ENCODE measurements at regions not wholly inside any gene's neighbourhood (a gene's known extent, or its start where the extent isn't known, plus 50 kb on each side); places are given as distances from the start of the nearest gene placed in this dataset.

- DNase-seq (ENCODE audit: low read depth in 2 of 2): no peak
Measured at GRCh38 chr15:98554272-98555172, 93.8 kb upstream of the IGF1R start.

DNA sequence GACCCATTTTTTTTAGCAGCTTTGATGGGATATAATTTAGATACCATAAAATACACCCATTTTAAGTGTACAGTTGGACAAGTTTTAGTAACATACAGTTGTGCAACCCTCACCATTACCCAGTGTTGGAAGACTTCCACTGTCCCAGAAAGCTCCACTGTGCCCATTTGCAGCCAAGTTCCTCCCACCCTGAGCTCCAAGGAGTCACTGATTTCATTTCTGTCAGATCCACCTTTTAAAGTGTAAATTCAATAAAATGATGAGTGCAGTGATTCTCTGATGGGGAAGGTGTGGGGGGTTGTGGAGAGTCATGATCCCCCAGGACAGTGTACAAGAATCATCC is 93.2 kb upstream of the IGF1R start:
- no peak for DNase-seq (ENCODE audit: low read depth in 2 of 2)

GRCh38 chr15:98556321-98556720 is 92.0 kb upstream of the IGF1R start:
- no peak for DNase-seq (ENCODE audit: low read depth in 2 of 2)

GRCh38 chr15:98560338-98560737 is 88.0 kb upstream of the IGF1R start:
- DNase-seq (ENCODE audit: low read depth in 2 of 2): no peak

DNA sequence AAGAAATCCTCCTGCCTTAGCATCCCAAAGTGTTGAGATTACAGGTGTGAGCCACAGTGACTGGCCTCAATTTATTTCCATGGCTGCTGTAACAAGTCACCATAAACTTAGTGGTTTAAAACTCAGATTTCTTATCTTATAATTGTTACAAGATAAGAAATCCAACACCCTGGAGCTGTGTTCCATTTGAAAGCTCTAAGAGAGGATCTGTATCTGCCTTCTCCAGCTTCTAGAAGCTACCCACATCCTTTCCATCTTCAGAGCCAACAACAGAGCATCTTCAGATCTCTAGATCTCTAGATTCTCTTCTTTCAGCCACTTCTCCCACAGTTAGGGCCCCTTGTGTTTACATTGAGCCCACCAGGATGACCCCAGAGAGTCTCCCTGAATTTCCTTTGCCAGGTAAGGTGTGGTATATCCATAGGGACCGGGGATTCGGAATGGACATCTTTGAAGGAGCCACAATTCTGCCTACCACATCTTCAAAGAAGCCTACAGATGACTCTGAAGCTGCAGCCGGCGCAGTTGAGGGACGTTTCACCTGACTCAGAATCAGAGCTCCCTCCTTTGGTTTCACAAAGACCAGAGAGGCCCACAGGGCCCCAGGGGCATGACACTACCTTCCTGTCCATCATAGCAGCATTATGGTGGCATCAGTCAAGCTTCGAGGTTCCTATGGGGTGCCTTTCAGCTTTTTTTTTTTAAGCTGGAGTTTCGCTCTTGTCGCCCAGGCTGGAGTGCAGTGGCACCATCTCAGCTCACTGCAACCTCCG is 87.0 kb upstream of the IGF1R start:
- no peak for DNase-seq (ENCODE audit: low read depth in 2 of 2)

GRCh38 chr15:98562331-98562937 is 85.9 kb upstream of the IGF1R start:
- no peak for DNase-seq (ENCODE audit: low read depth in 2 of 2)

GRCh38 chr15:98565566-98565965 is 82.8 kb upstream of the IGF1R start:
- DNase-seq (ENCODE audit: low read depth in 2 of 2): no peak

DNA sequence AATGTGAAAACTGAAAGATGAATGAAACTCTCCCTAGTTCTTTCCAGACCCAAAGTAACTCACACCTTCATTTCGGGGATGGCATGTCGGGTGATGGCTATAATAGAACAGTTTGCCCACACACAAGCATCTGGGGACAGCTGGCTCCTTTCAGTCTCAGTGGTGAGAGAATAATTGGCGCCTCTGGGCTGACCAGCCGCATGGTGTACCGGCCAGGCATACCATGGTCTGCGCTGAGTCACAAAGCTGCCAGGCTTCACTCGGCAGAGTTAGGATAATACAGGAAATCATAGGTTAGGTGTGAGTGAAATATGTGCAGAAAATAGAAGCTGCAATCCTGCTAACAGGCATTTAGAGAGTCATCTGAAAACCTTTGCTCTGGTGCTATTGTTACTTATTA is 80.4 kb upstream of the IGF1R start:
- no peak for DNase-seq (ENCODE audit: low read depth in 2 of 2)

GRCh38 chr15:98568382-98569017 is 79.8 kb upstream of the IGF1R start:
- DNase-seq (ENCODE audit: low read depth in 2 of 2): no peak

DNA sequence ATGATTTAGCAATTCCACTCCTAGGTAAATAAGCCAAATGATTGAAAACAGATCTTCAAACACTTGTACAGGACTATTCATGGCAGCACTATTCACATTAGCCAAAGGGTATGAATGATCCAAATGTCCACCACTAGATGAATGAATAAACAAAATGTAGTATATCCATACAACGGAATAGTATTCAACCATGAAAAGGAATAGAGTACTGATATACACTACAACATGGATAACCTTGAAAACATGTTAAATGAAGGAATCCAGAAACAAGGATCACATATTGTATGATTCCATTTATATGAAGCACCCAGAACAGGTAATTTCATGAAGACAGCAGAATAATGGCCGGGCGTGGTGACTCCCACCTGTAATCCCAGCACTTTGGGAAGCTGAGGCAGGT is 78.2 kb upstream of the IGF1R start:
- no peak for DNase-seq (ENCODE audit: low read depth in 2 of 2)

- no peak for DNase-seq (ENCODE audit: low read depth in 2 of 2)
Measured at GRCh38 chr15:98580572-98580971, 67.8 kb upstream of the IGF1R start.

GRCh38 chr15:98581715-98582114 is 66.6 kb upstream of the IGF1R start:
- DNase-seq (ENCODE audit: low read depth in 2 of 2): no peak

GRCh38 chr15:98582900-98583554 is 65.3 kb upstream of the IGF1R start:
- DNase-seq (ENCODE audit: low read depth in 2 of 2): no peak

DNA sequence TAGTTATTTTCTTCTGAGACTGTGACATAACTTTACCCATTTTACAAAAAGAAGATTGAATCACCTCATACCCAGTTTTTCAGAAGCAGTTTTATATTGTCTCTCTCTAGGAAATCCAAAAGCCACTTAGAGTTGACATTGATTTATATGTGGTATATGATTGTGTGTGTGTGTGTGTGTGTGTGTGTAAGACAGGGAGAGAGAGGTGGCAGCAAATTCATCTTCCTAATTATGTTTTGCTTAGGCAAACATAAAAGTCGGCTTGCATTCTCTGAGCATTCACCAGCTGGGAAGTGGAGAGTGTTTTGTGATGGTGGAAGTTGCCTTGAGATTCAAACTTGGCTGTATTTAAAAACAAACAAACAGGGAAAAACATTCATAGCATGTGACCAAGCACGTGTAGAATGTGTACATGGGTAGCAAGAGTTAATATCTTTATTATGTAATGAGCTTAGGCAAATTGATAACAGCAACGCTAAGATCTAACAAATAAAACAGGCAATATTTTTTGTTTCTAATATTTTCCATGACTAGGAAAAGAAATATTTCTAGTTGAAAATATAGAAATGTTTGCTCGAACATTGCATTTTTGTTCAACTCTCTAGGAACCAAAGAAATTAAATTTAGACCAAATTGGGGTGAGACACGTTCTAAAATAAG is 64.4 kb upstream of the IGF1R start:
- DNase-seq (ENCODE audit: low read depth in 2 of 2): no peak

DNA sequence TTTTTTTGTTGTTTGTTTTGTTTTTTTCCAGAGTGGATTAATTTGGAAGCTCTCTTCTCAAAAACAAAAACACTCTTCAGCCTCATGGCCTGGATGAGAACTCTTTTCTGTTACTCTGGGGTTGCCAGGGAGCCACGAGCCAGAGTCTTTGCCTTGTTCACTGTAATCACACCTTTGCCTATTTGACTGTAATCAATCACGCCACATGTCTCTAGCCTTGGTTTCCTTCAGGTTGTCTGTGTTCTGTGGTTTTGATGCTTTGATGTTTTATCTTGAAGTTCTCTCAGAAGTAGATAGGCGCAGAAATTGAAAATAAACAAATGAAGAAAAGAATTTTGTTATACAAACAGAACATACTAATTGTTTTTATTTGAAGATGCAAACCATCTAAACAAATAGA is 62.3 kb upstream of the IGF1R start:
- no peak for DNase-seq (ENCODE audit: low read depth in 2 of 2)

DNA sequence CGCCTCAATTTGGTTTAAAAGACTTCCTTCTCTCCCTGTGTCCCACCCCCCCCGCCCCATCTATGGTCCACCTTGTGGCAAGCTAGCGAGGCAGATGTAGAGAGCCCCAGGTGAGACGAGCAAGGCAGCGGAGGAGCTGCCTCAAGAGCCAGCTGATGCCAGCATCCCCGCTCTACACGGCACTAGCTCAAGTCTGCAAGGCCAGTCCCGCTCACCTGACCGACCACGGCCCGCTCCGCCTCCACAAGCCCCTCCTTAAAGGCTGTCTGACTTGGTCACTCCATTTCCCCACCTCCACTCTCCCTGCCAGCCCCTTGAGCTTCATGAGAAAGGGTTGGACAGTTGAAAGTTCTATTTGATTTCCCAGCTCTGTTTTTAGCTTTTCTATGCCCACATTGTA is 56.2 kb upstream of the IGF1R start:
- no peak for DNase-seq (ENCODE audit: low read depth in 2 of 2)

- DNase-seq (ENCODE audit: low read depth in 2 of 2): no peak
Measured at GRCh38 chr15:98596131-98596530, 52.2 kb upstream of the IGF1R start.

DNA sequence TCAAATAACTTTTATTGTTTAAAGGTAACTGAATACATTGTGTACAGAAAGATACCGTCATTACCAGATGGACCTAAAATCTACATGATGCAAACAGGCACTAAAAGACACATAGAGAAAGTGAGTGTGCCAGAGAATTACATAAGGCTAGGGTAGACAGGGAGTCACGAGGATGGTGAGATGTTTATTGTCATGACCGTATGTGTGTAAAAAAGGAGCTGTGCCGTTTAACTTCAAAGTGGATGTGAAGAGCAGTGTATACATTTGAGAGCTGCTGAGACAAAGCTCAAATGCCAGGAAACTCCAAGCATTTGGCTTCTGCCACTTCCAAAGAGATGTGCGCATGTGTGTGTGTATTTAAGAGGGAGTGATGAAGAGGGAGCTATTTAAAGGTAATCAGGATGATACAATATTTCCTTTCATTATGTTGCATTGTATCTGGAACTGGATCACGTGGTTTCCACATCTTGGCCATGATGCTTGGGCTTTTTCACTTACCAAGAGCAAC is 51.4 kb upstream of the IGF1R start:
- DNase-seq (ENCODE audit: low read depth in 2 of 2): no peak

DNA sequence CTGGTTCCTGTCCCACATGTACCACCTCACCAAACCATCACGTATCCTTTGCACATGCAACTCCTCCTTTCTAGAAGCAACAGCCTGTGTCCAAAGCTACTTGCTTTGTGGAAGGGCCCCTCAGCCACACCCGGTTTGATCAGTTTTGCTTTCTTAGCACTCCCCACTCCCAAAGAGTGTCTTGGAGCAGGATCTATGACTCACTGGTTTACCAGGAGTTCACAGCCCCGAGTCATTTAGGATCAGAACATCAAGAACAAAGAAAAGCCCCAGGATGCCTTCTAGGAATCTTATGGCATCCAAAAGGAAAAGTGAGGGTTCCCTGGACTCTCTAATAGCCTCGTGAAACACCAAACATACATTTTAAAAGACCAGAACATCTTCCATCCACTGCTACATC is 50.7 kb upstream of the IGF1R start:
- no peak for DNase-seq (ENCODE audit: low read depth in 2 of 2)
